ENCODE measurements at regions not wholly inside any gene's neighbourhood (a gene's known extent, or its start where the extent isn't known, plus 50 kb on each side); places are given as distances from the start of the nearest gene placed in this dataset.

DNA sequence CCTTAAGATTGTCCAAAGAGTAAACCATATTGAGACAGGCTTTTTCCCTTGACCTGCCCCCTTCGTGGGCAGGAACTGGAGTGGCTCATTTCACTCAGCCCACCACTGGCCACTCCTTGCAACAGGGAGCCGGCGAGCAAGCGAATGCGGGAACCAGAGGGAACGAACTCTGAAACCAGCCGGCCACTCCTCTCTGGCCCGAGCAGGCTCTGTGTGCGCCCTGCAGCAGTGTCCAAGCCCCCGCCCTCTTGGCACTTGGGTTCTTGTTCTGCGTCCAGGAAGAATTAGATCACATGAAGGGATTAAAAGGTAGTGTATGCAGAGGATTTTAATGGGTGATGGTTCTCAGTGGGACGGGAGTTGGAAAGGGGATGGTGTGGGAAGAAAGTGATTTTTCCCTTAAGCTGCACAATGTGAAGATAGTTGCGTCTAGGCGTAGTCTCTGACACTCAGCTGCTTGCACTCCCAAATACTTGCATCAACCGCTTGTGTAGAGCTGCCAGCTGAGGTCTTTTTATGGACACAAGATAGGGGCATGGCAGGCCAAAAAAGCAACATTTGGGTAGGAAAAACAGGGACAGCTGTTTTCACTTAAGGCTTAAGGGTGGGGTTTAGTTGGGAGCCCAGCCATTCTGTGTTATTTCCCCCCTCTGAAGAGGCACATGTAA is 1209.7 kb upstream of the PCDH20 start:
- H3K4me3 ChIP-seq (ENCODE audit: low read depth, low read length): no peak overlapping the region
- no peak for DNase-seq (ENCODE audit: low read depth)
- in situ Hi-C loops (cut with HindIII; ENCODE audit: low sequenced_read_pairs): no loop called here
- TF ChIP-seq, protein P1, sequence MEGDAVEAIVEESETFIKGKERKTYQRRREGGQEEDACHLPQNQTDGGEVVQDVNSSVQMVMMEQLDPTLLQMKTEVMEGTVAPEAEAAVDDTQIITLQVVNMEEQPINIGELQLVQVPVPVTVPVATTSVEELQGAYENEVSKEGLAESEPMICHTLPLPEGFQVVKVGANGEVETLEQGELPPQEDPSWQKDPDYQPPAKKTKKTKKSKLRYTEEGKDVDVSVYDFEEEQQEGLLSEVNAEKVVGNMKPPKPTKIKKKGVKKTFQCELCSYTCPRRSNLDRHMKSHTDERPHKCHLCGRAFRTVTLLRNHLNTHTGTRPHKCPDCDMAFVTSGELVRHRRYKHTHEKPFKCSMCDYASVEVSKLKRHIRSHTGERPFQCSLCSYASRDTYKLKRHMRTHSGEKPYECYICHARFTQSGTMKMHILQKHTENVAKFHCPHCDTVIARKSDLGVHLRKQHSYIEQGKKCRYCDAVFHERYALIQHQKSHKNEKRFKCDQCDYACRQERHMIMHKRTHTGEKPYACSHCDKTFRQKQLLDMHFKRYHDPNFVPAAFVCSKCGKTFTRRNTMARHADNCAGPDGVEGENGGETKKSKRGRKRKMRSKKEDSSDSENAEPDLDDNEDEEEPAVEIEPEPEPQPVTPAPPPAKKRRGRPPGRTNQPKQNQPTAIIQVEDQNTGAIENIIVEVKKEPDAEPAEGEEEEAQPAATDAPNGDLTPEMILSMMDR (IDR thresholded peaks at IDR 0.05; ENCODE audit: low read depth, low read length, missing control alignments): no peak

DNA sequence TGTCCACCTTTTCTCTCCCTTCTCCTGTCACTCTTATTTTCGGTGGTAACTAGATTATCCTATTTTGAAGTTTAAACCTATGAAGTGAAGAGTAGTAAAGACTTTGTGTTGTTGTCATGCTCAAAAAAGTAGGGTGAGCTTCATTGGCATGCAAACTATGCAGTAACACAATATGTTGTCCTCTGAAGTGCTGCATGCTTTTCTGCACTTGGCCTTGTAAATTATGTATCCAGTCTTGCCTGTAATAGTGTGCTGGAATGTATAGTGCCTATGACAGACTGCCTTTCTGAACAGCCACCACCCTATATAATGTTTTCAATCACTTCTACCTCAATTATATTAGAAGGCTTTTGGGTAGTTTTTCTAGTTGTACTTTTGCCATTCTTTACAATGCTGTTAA is 1198.2 kb upstream of the PCDH20 start:
- no peak overlapping the region for H3K4me3 ChIP-seq (ENCODE audit: low read depth, low read length)
- in situ Hi-C loops (cut with HindIII; ENCODE audit: low sequenced_read_pairs): no loop called here
- no peak for DNase-seq (ENCODE audit: low read depth)
- TF ChIP-seq, protein P1 (IDR thresholded peaks at IDR 0.05; ENCODE audit: low read depth, low read length, missing control alignments): no peak

DNA sequence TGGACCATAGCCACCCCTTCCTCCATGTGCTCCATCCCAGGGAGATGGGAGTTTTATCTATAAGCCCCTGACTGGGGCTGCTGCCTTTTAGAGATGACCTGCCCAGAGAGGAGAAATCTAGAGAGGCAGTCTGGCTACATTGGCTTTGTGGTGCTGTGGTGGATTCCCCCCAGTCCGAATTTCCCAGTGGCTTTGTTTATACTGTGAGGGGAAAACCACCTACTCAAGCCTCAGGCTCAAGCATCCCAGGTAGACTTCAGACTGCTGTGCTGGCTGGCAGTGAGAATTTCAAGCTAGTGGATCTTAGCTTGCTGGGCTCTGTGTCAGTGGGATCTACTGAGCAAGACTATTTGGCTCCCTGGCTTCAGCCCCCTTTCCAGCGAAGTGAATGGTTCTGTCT is 1195.7 kb upstream of the PCDH20 start:
- TF ChIP-seq, protein P1 (IDR thresholded peaks at IDR 0.05; ENCODE audit: low read depth, low read length, missing control alignments): no peak
- DNase-seq (ENCODE audit: low read depth): no peak
- H3K4me3 ChIP-seq (ENCODE audit: low read depth, low read length): no peak overlapping the region
- in situ Hi-C loops (cut with HindIII; ENCODE audit: low sequenced_read_pairs): no loop called here

DNA sequence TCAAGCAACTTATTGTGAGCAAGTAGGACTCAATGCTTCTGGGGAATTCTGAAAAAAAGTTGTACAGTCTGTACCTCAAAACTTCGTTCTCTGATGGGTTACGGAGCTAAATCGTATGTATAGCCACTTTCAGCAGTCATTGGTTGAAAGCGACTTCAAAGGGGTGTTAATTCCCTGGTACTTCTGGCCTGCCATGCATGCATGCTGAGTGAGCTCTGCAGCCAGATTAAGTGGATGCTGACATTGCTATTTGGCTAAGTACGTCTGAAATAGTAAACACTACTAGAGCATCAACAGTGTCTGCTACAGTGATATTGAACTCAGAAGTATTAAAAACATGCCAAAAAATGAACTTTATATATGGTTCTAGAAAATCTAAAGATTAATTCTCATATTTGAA is 1183.1 kb upstream of the PCDH20 start:
- in situ Hi-C loops (cut with HindIII; ENCODE audit: low sequenced_read_pairs): no loop called here
- DNase-seq (ENCODE audit: low read depth): no peak
- TF ChIP-seq, protein P1 (IDR thresholded peaks at IDR 0.05; ENCODE audit: low read depth, low read length, missing control alignments): no peak
- H3K4me3 ChIP-seq (ENCODE audit: low read depth, low read length): no peak overlapping the region

DNA sequence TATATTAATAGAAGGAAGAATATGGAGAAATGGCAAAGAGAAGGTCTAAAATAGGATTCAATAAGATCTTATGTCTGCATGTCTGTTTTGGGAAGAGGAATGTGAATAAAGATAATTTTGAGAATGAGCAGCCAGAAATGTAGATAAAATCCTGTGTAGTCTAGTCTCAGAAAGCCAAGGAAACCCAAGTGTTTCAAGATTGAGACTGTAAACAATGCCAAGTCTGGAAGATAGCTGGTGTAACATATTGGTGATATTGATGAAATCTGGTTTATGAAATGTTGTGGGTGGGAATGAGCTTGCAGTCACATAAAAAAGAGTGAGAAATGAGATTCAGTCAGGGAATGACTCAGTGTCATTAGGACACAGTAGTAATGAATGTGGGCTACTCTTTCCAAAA is 1180.3 kb upstream of the PCDH20 start:
- H3K4me3 ChIP-seq (ENCODE audit: low read depth, low read length): no peak overlapping the region
- DNase-seq (ENCODE audit: low read depth): no peak
- in situ Hi-C loops (cut with HindIII; ENCODE audit: low sequenced_read_pairs): no loop called here
- TF ChIP-seq, protein P1 (IDR thresholded peaks at IDR 0.05; ENCODE audit: low read depth, low read length, missing control alignments): no peak

DNA sequence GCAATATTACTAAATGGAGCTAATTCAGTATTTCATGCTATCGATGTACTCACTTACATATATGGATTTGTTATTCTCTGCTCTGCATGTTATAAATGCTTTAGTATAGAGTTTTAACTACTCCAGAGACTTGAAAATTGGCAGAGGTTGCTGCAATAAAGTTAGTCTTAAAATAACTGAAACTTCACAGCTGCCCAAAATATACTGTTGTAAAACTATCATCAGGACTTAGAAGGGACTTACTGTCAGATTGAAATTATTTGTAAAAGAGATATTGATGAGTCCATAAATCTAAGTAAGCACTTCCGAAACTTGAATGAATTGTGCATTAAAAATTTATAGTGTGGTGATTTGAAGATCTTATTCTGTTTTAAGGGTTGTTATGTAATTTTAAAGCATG is 1178.2 kb upstream of the PCDH20 start:
- no peak overlapping the region for H3K4me3 ChIP-seq (ENCODE audit: low read depth, low read length)
- in situ Hi-C loops (cut with HindIII; ENCODE audit: low sequenced_read_pairs): no loop called here
- TF ChIP-seq, protein P1 (IDR thresholded peaks at IDR 0.05; ENCODE audit: low read depth, low read length, missing control alignments): no peak
- DNase-seq (ENCODE audit: low read depth): no peak
